ENCODE measurements at regions not wholly inside any gene's neighbourhood (a gene's known extent, or its start where the extent isn't known, plus 50 kb on each side); places are given as distances from the start of the nearest gene placed in this dataset.

DNA sequence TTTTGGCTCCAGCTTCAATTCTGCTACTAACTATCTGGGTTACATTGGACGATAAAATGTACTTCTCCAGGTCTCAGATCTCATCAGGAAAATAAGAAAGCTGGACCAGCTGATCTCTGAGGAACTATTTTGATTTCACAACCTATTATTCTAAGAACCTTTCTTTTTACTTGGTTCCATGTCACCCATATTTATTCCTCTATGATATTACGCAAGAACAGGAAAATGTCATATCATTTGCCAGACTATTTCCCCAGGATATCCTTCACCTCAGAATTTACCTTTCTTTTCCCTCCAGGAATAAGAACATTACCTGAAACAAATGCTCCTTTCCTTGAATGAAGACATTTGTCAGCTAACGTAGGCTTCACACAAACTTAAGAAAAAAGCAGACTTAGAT, 387.5 kb upstream of the RAG2 start:
- TF ChIP-seq SP1 (CRISPR knock-in tag; conservative IDR thresholded peaks at IDR 0.05) (no peak), IRF2 (CRISPR knock-in tag; IDR thresholded peaks at IDR 0.05; ENCODE audit: borderline replicate concordance, low read depth) (no peak), GRHL2 (CRISPR knock-in tag; IDR thresholded peaks at IDR 0.05; ENCODE audit: insufficient replicate concordance, severe bottlenecking) (no peak), ZNF281 (CRISPR knock-in tag; IDR thresholded peaks at IDR 0.05) (no peak), ARID4B (CRISPR knock-in tag; IDR thresholded peaks at IDR 0.05; ENCODE audit: borderline replicate concordance) (no peak), ZNF512 (CRISPR knock-in tag; IDR thresholded peaks at IDR 0.05; ENCODE audit: borderline replicate concordance) (no peak), JAZF1 (CRISPR knock-in tag; IDR thresholded peaks at IDR 0.05) (no peak), PREB (CRISPR knock-in tag; IDR thresholded peaks at IDR 0.05; ENCODE audit: borderline replicate concordance) (no peak)
- TF ChIP-seq, protein P1, sequence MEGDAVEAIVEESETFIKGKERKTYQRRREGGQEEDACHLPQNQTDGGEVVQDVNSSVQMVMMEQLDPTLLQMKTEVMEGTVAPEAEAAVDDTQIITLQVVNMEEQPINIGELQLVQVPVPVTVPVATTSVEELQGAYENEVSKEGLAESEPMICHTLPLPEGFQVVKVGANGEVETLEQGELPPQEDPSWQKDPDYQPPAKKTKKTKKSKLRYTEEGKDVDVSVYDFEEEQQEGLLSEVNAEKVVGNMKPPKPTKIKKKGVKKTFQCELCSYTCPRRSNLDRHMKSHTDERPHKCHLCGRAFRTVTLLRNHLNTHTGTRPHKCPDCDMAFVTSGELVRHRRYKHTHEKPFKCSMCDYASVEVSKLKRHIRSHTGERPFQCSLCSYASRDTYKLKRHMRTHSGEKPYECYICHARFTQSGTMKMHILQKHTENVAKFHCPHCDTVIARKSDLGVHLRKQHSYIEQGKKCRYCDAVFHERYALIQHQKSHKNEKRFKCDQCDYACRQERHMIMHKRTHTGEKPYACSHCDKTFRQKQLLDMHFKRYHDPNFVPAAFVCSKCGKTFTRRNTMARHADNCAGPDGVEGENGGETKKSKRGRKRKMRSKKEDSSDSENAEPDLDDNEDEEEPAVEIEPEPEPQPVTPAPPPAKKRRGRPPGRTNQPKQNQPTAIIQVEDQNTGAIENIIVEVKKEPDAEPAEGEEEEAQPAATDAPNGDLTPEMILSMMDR (IDR thresholded peaks at IDR 0.05) = no peak
- TF ChIP-seq, protein P2, sequence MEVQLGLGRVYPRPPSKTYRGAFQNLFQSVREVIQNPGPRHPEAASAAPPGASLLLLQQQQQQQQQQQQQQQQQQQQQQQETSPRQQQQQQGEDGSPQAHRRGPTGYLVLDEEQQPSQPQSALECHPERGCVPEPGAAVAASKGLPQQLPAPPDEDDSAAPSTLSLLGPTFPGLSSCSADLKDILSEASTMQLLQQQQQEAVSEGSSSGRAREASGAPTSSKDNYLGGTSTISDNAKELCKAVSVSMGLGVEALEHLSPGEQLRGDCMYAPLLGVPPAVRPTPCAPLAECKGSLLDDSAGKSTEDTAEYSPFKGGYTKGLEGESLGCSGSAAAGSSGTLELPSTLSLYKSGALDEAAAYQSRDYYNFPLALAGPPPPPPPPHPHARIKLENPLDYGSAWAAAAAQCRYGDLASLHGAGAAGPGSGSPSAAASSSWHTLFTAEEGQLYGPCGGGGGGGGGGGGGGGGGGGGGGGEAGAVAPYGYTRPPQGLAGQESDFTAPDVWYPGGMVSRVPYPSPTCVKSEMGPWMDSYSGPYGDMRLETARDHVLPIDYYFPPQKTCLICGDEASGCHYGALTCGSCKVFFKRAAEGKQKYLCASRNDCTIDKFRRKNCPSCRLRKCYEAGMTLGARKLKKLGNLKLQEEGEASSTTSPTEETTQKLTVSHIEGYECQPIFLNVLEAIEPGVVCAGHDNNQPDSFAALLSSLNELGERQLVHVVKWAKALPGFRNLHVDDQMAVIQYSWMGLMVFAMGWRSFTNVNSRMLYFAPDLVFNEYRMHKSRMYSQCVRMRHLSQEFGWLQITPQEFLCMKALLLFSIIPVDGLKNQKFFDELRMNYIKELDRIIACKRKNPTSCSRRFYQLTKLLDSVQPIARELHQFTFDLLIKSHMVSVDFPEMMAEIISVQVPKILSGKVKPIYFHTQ (CRISPR knock-in tag; IDR thresholded peaks at IDR 0.05) = no peak
- TF ChIP-seq, protein P3, sequence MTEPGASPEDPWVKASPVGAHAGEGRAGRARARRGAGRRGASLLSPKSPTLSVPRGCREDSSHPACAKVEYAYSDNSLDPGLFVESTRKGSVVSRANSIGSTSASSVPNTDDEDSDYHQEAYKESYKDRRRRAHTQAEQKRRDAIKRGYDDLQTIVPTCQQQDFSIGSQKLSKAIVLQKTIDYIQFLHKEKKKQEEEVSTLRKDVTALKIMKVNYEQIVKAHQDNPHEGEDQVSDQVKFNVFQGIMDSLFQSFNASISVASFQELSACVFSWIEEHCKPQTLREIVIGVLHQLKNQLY (CRISPR knock-in tag; IDR thresholded peaks at IDR 0.05) = no peak

Measured in WTC11 (cell line).